ENCODE measurements at regions not wholly inside any gene's neighbourhood (a gene's known extent, or its start where the extent isn't known, plus 50 kb on each side); places are given as distances from the start of the nearest gene placed in this dataset.

GRCh38 chr2:65514555-65515195 is 82.3 kb upstream of the SPRED2 start:
- no peak overlapping the region for H3K4me3 ChIP-seq (replicated peaks; ENCODE audit: low read depth, low read length)
- DNase-seq (ENCODE audit: low read depth): no peak
- no peak for TF ChIP-seq CTCF (IDR thresholded peaks at IDR 0.05; ENCODE audit: low read length, missing control alignments)

DNA sequence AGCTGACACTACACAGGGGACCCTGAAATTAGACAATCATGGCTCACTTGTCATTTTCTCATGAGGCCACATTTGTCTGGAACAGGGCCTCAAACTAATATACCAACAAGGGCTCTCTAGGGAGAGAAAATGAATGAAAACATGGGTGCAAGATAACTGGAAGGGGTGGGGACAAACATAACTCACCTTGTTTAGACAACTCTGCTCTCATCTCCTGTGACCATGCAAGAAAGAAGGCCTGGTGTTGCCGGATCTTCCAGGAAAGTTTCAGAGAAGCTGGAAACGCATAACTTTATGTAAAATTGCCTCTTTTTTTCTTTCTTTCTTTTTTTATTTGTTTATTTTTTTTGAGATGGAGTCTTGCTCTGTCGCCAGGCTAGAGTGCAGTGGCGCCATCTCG is 80.4 kb upstream of the SPRED2 start:
- no peak for TF ChIP-seq CTCF (IDR thresholded peaks at IDR 0.05; ENCODE audit: low read length, missing control alignments)
- no peak overlapping the region for H3K4me3 ChIP-seq (replicated peaks; ENCODE audit: low read depth, low read length)
- DNase-seq (ENCODE audit: low read depth): no peak

DNA sequence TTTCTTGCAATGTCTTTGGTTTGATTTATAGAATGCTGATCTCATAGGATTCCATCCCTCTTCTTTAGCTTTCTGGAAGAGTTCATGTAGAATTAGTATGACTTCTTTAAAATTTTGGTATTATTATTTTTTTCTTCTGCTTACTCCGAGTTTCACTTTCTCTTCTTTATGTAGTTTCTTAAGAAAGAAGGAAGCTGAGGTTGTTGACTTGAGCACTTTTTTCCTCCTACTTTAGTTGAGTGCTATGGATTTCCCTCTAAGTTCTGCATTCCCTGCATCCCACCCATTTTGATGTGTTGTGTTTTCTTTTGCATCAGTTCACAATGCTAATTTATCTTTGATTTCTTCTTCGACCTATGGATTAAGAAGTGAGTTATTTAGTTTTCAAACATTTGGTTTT is 78.9 kb upstream of the SPRED2 start:
- DNase-seq (ENCODE audit: low read depth): no peak
- H3K4me3 ChIP-seq (replicated peaks; ENCODE audit: low read depth, low read length): no peak overlapping the region
- TF ChIP-seq CTCF (IDR thresholded peaks at IDR 0.05; ENCODE audit: low read length, missing control alignments): no peak

GRCh38 chr2:65508225-65508624 is 75.8 kb upstream of the SPRED2 start:
- no peak for DNase-seq (ENCODE audit: low read depth)
- TF ChIP-seq CTCF (IDR thresholded peaks at IDR 0.05; ENCODE audit: low read length, missing control alignments): no peak
- no peak overlapping the region for H3K4me3 ChIP-seq (replicated peaks; ENCODE audit: low read depth, low read length)

DNA sequence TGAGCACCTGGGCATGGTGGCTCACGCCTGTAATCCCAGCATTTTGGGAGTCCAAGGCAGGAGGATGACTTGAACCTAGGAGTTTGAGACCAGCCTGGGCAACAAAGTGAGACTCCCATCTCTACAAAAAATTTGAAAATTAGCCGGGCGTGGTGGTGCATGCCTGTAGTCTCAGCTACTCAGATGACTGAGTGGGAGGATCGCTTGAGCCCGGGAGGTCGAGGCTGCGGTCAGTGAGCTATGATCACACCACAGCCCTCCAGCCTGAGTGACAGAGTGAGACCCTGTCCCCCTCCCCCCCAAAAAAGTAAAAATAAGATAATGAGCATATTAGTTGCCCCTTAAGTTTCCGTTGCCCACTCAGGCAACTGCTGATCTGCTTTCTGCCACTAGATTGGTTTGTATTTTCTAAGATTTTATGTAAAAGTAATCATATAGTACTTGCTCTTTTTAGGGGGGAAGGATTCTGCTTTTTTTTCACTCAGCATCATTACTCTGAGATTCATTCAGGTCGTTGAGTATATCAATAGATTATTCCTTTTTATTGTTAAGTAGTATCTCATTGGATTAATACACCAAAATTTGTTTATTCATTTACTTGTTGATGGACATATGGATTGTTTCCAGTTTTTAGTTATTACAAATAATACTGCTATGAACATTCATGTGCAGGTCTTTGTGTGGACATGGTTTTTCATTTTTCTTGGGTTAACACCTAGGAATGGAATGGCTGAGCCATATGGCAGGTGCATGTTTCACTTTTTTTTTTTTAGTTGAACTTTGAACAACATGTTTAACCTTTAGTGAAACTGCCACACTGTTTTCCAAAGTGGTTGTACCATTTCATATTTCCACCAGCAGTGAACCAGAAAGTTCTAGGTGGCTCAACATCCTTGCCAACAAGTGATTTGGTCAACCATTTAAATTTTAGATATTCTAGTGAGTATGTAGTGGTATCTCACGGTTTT is 75.0 kb upstream of the SPRED2 start:
- DNase-seq (ENCODE audit: low read depth): no peak
- H3K4me3 ChIP-seq (replicated peaks; ENCODE audit: low read depth, low read length): no peak overlapping the region
- TF ChIP-seq CTCF (IDR thresholded peaks at IDR 0.05; ENCODE audit: low read length, missing control alignments): no peak

DNA sequence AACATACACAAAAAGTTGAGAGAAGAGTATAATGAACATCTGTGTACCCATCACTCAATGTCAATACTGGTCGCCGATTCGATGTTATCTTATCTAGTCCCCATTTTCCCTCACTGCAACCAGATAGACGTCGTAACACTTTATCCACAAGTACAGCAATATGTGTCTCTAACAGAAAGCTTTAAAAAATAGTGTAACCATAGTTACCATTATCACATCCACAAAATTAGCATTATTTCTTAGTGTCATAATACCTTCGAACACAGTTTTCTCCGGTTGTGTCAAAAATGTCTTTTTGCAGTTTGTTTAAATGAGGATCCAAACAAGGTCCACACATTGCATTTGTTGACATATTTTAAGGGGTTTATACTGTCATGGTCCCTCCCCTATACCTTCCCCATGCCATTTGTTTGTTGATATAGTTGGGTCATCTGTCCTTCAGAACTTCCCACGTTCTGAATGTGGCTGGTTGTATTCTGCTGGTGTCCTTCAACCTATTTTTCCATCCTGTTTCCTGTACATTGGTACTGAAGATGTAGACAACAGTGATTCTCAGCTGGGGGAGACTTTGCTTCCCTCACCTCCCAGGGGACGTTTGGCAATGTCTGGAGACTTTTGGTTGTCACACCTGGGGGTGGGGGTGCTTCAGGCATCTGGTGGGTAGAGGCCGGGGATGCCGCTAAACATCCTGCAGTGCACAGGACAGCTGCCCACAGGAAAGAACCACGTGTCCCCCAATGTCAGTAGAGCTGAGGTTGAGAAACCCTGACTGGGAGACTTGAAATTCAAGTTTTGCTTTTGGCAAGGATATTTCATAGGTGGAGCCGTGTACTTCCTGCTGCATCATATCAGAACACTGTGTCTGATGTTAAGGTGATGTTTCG is 72.7 kb upstream of the SPRED2 start:
- no peak for TF ChIP-seq CTCF (IDR thresholded peaks at IDR 0.05; ENCODE audit: low read length, missing control alignments)
- no peak overlapping the region for H3K4me3 ChIP-seq (replicated peaks; ENCODE audit: low read depth, low read length)
- DNase-seq (ENCODE audit: low read depth): no peak

Measured in fibroblast of pulmonary artery (primary cell).